Natural killer cell (primary cell): ENCODE measurements at regions not wholly inside any gene's neighbourhood (a gene's known extent, or its start where the extent isn't known, plus 50 kb on each side); places are given as distances from the start of the nearest gene placed in this dataset.

ENCODE experiments used
- ATAC-seq, 3 donors: fragments of 150-1000 bp in 2 of 3; fragments of 200-7000 bp in 1 of 3; cut with Tn5 transposase; 1 replicate in 1 of 3; 2 replicates in 2 of 3; pipeline ENCODE4 v1.10.0; 2021; ENCODE audit warnings: mild to moderate bottlenecking in 2 of 3, moderate library complexity in 2 of 3
- DNase-seq, 2 donors: peaks; one replicate each; pipeline versions ENCODE4 v3.0.0 to v3.0.0-alpha.2; 2013 to 2021; ENCODE audit warnings: mixed read lengths in 1 of 2
- H3K27ac ChIP-seq: one replicate; pipeline ENCODE4 v1.5.1; 2013; ENCODE audit warnings: mild to moderate bottlenecking, low read length
- H3K27me3 ChIP-seq: one replicate; pipeline ENCODE4 v1.6.1; 2013; ENCODE audit warnings: low read length; ENCODE audit not compliant: control insufficient read depth, insufficient read depth
- H3K36me3 ChIP-seq: one replicate; pipeline ENCODE4 v1.6.1; 2013; ENCODE audit warnings: low read length; ENCODE audit not compliant: control insufficient read depth, insufficient read depth
- H3K4me1 ChIP-seq: one replicate; pipeline ENCODE4 v1.6.1; 2013; ENCODE audit warnings: low read length; ENCODE audit not compliant: control insufficient read depth, insufficient read depth
- H3K4me3 ChIP-seq: one replicate; pipeline ENCODE4 v1.5.1; 2013; ENCODE audit warnings: low read length
- H3K9me3 ChIP-seq: one replicate; pipeline ENCODE4 v1.6.1; 2013; ENCODE audit warnings: low read length; ENCODE audit not compliant: control insufficient read depth, insufficient read depth
- H3K27ac Mint-ChIP-seq, 2 donors: one replicate each; pipeline ENCODE4 v1.8.0; 2022; ENCODE audit warnings: mild to moderate bottlenecking in 2 of 2, mixed read lengths in 2 of 2, moderate library complexity in 1 of 2
- H3K27me3 Mint-ChIP-seq, 2 donors: one replicate each; pipeline ENCODE4 v1.8.0; 2022; ENCODE audit warnings: low read depth in 2 of 2, mixed read lengths in 2 of 2
- H3K36me3 Mint-ChIP-seq: one replicate; pipeline ENCODE4 v1.8.0; 2022; ENCODE audit warnings: mixed read lengths
- H3K4me1 Mint-ChIP-seq, 2 donors: one replicate each; pipeline ENCODE4 v1.8.0; 2022; ENCODE audit warnings: mixed read lengths in 2 of 2
- H3K4me3 Mint-ChIP-seq: one replicate; pipeline ENCODE4 v1.8.0; 2022; ENCODE audit warnings: mild to moderate bottlenecking, moderate library complexity, mixed read lengths
- H3K9me3 Mint-ChIP-seq, 2 donors: one replicate each; pipeline ENCODE4 v1.8.0; 2022; ENCODE audit warnings: mixed read lengths in 2 of 2
- CTCF ChIP-seq: fragments of 200-600 bp; IDR thresholded peaks from one replicate; pipeline ENCODE4 v1.8.0; 2022; ENCODE audit warnings: antibody characterized with exemption
- WGBS: methylation state at CpG from one replicate; pipeline ENCODE4 v1.1.7; 2013; ENCODE audit warnings: missing lambda C conversion rate; ENCODE audit not compliant: insufficient coverage; 5-methylcytosine and 5-hydroxymethylcytosine counted together
- intact Hi-C: fragments of 100-400 bp; cut with micrococcal nuclease; formaldehyde crosslinking; loops from one replicate; pipeline ENCODE4 v1.14.2; 2022

DNA sequence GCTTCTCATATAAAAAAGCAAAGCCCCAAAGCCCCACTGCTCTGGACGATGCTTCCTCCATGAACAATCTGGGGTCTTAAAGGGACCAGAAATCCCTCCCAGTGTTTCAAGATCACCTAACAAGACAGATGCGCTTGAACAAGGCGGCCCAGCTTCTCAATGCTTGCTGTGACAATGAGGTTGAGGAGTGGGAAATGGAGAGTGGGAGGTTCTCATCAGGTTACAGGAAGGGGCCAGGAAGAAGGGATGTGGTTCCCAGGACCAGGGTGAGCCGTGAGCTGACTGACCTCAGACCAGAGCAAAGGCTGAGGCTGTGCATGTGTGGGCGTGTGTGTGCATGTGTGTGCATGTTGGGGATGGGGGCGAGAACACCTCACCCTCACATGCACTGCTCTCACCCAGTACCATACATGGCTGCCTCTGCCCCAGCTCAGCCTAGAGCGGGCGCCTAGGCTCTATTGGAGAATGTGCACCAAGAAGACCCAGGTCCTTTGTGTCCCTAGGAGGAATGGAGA lies 220.8 kb upstream of the GPR26 start:
- Mint-ChIP-seq H3K9me3 (no peaks in the 10 kb centered on the region), H3K36me3 (no peaks in the 10 kb centered on the region), H3K4me1 (no peaks in the 10 kb centered on the region), H3K27me3 (peaks cover 0 to 3% of the 10 kb centered on the region in 2 donors), H3K4me3 (no peak overlapping the region), H3K27ac (no peak overlapping the region)
- ATAC-seq (no peak), DNase-seq (no peak)
- Histone ChIP-seq H3K27ac (no peak overlapping the region), H3K36me3 (no peaks in the 10 kb centered on the region), H3K27me3 (no peaks in the 10 kb centered on the region), H3K9me3 (no peaks in the 10 kb centered on the region), H3K4me3 (no peak overlapping the region), H3K4me1 (no peaks in the 10 kb centered on the region)
- TF ChIP-seq CTCF, result no peak
- intact Hi-C loops, result no loop called here
- 83% methylated on average over 8 of the region's 8 CpGs for WGBS

DNA sequence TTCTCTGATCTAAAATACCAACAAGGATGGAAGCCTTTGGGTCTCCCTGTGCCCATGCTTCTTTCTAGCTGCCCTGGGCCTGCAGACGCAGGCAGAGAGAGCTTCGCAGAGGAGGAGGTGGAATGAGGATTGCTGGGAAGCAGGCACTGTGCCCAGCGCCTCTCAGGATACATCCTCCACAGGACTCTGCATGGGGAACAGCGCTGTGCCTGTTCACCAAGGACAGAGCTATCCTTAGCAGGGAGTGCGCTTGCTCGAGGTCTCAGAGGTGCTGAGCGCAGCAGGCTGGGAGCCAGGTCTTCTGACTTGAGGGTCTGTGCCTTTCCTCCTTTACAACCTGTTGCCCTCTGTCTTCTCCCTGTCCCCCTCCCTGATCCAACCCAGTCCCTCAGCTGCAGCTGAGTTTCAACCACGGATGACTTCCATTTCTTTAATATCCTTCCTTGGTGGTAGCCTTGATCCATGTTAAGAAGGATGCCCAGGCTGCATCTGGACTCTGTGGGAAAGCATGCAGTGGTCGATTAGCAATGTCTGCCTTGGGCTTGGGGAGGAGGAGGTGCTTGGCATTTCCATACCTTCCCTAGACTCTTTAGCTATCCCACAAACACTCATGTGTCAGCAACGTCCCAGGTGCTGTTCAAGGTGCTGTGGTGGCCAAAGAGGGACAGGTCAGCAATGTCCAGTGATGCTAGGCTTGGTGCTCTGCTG lies 219.6 kb upstream of the GPR26 start:
- Histone ChIP-seq H3K4me1 (peaks cover 3% of the 10 kb centered on the region), H3K4me3 (no peak overlapping the region), H3K36me3 (no peaks in the 10 kb centered on the region), H3K9me3 (no peaks in the 10 kb centered on the region), H3K27ac (no peak overlapping the region), H3K27me3 (no peaks in the 10 kb centered on the region)
- no peak for TF ChIP-seq CTCF
- 77% methylated on average over 9 of the region's 10 CpGs for WGBS
- Mint-ChIP-seq H3K36me3 (no peaks in the 10 kb centered on the region), H3K4me3 (no peak overlapping the region), H3K27me3 (peaks cover 0 to 3% of the 10 kb centered on the region in 2 donors), H3K27ac (no peak overlapping the region), H3K9me3 (no peaks in the 10 kb centered on the region), H3K4me1 (peaks cover 0 to 7% of the 10 kb centered on the region in 2 donors)
- ATAC-seq (no peak), DNase-seq (no peak)
- intact Hi-C loops, result no loop called here

DNA sequence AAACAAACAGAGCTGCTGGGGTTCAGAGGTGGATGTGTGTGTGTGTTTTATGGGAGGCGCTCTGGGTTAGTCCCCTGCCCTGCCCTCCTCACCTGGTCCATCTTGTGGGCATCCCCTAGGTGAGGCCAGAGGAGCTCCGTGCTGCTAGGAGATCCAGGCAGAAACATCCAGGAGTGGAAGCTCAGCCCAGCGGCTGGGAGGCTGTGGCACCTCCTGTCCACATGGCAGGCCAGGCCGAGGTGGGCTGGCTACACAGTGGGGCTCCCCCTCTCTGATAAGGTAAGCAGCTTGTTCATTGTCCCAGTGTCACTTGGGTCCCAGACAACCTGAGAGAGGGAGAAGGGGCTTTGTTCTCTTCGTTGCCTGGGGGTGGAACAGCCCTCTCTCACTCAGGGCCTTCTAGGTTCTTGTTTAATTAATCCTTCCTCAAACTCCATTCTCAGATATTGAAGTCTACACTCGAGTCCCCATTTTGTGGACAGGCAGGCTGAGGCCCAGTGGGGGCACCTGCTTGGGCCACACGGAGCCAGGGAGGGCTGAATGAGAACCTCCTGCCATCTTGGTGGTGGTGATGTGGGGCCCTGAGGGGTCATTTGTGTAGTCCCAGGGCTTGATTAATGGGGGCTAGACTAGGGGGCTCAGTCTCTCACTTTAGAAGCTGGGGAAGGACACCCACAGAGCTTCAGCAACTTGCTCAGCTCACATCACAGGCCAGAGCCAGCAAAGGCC lies 216.8 kb upstream of the GPR26 start:
- Mint-ChIP-seq H3K27me3 (peaks cover 0 to 11% of the 10 kb centered on the region in 2 donors), H3K4me1 (peaks cover 0 to 11% of the 10 kb centered on the region in 2 donors), H3K36me3 (no peaks in the 10 kb centered on the region), H3K27ac (no peak overlapping the region), H3K4me3 (no peak overlapping the region), H3K9me3 (no peaks in the 10 kb centered on the region)
- no peak for ATAC-seq
- no peaks in the 10 kb centered on the region for H3K36me3 ChIP-seq
- H3K4me3 ChIP-seq, result no peak overlapping the region
- TF ChIP-seq CTCF, result no peak
- no peak for DNase-seq
- H3K4me1 ChIP-seq, result peaks cover 6% of the 10 kb centered on the region
- 82% methylated on average over 6 of the region's 7 CpGs for WGBS
- H3K9me3 ChIP-seq, result no peaks in the 10 kb centered on the region
- H3K27me3 ChIP-seq, result no peaks in the 10 kb centered on the region
- intact Hi-C loops, result no loop called here
- no peak overlapping the region for H3K27ac ChIP-seq
